Cardiac muscle cell (in vitro differentiated cells and primary cell): ENCODE measurements at regions not wholly inside any gene's neighbourhood (a gene's known extent, or its start where the extent isn't known, plus 50 kb on each side); places are given as distances from the start of the nearest gene placed in this dataset.

ENCODE experiments used
- DNase-seq, 2 donors: peaks; one replicate each; pipeline versions ENCODE4 v3.0.0 to v3.0.0-alpha.2; 2010 to 2017; ENCODE audit warnings: low read depth in 1 of 2, low spot score in 1 of 2
- H3K27ac ChIP-seq: fragments of 200-600 bp; sonication (generic); 2 replicates; pipeline ENCODE4 v1.5.1; 2016
- H3K27me3 ChIP-seq: fragments of 200-600 bp; sonication (generic); 2 replicates; pipeline ENCODE4 v1.6.0; 2016; ENCODE audit warnings: control low read depth
- H3K36me3 ChIP-seq: fragments of 200-600 bp; sonication (generic); 2 replicates; pipeline ENCODE4 v1.5.1; 2016; ENCODE audit warnings: control low read depth
- H3K4me1 ChIP-seq: fragments of 200-600 bp; sonication (generic); 2 replicates; pipeline ENCODE4 v1.8.1; 2017; ENCODE audit warnings: low read depth, mild to moderate bottlenecking, mixed run types
- H3K4me3 ChIP-seq: fragments of 200-600 bp; sonication (generic); 2 replicates; pipeline ENCODE4 v1.5.1; 2016; ENCODE audit warnings: mild to moderate bottlenecking
- H3K9me3 ChIP-seq: fragments of 200-600 bp; sonication (generic); 2 replicates; pipeline ENCODE4 v1.5.1; 2017; ENCODE audit warnings: low read depth, mild to moderate bottlenecking, control low read depth
- TF ChIP-seq, protein P1 (sequence below): IDR thresholded peaks from 2 replicates; pipeline ENCODE4 v1.5.1; 2012; ENCODE audit warnings: low read depth, mild to moderate bottlenecking, low read length

DNA sequence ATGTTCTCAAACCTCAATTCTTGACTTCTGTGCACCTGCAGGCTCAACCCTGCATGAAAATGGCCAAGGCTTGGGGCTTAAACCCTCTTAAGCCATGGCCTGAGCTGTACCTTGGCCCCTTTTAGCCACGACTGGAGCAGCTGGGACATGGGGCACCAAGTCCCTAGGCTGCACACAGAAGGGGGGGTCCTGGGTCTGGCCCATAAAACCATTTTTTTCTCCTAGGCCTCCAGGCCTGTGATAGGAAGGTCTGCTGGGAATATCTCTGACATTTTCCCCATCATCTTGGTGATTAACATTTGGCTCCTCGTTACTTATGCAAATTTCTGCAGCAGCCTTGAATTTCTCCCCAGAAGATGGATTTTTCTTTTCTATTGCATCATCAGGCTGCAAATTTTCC is 119.4 kb upstream of the VGLL2 start:
- Histone ChIP-seq H3K36me3 (no peaks in the 10 kb centered on the region), H3K4me3 (no peak overlapping the region), H3K27me3 (no peaks in the 10 kb centered on the region), H3K4me1 (no peaks in the 10 kb centered on the region), H3K9me3 (no peaks in the 10 kb centered on the region), H3K27ac (no peak overlapping the region)
- TF ChIP-seq, protein P1, sequence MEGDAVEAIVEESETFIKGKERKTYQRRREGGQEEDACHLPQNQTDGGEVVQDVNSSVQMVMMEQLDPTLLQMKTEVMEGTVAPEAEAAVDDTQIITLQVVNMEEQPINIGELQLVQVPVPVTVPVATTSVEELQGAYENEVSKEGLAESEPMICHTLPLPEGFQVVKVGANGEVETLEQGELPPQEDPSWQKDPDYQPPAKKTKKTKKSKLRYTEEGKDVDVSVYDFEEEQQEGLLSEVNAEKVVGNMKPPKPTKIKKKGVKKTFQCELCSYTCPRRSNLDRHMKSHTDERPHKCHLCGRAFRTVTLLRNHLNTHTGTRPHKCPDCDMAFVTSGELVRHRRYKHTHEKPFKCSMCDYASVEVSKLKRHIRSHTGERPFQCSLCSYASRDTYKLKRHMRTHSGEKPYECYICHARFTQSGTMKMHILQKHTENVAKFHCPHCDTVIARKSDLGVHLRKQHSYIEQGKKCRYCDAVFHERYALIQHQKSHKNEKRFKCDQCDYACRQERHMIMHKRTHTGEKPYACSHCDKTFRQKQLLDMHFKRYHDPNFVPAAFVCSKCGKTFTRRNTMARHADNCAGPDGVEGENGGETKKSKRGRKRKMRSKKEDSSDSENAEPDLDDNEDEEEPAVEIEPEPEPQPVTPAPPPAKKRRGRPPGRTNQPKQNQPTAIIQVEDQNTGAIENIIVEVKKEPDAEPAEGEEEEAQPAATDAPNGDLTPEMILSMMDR = no peak
- DNase-seq = no peak

DNA sequence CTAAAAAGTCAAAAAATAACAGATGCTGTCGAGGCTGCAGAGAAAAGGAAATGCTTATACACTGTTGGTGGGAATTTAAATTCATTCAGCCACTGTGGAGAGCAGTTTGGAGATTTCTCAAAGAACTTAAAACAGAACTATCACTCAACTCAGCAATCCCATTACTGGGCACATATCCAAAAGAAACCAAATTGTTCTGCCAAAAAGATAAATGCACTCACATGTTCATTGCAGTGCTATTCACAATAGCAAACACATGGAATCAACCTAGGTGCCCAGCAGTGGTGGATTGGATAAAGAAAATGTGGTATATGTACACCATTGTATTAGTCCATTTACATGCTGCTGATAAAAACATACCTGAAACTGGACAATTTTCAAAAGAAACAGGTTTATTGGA is 116.0 kb upstream of the VGLL2 start:
- no peaks in the 10 kb centered on the region for H3K9me3 ChIP-seq
- H3K27ac ChIP-seq = no peak overlapping the region
- H3K27me3 ChIP-seq = no peaks in the 10 kb centered on the region
- TF ChIP-seq, protein P1 = no peak
- H3K4me1 ChIP-seq = no peaks in the 10 kb centered on the region
- no peak overlapping the region for H3K4me3 ChIP-seq
- no peak for DNase-seq
- no peaks in the 10 kb centered on the region for H3K36me3 ChIP-seq

DNA sequence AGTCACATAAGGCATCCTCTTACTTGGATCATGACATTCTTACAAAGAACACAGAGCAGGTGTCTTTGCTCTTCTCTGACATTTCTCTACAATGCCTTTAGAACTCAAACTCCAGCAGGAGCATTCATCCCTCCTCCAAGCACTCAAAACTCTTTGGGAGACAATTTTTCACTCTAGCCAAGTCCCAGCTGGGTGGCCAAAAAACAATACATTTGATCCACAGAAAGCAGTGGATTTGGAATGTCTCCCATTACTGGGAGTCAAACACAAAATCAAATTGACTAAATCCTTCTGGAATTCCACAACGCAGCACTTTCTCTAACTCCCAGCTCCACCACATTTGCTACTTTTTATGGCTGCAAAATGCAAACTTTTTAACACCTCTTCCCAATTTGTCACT is 108.6 kb upstream of the VGLL2 start:
- Histone ChIP-seq H3K4me3 (no peak overlapping the region), H3K9me3 (no peaks in the 10 kb centered on the region), H3K27me3 (no peaks in the 10 kb centered on the region), H3K27ac (no peak overlapping the region), H3K36me3 (no peaks in the 10 kb centered on the region), H3K4me1 (no peaks in the 10 kb centered on the region)
- TF ChIP-seq, protein P1 = no peak
- no peak for DNase-seq

DNA sequence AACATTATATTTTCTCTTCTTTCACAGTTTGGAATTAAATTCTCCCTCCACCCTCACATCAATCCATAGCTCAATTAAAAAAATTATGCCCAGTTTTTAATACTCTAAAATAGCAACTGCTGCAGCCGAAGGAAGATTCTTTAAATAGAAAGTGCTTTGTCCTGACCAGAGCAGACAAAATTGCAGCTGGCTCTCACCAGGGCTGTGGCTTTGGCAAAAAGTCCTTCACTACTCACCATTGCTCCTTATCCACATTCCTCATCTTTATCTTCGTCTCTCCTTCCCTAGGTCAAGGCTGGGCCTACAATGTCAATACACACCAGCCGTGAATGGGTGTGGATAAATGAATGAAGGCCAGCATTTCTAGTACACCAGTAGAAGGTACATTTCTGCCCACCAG is 107.9 kb upstream of the VGLL2 start:
- H3K4me3 ChIP-seq = no peak overlapping the region
- no peaks in the 10 kb centered on the region for H3K9me3 ChIP-seq
- H3K36me3 ChIP-seq = no peaks in the 10 kb centered on the region
- no peaks in the 10 kb centered on the region for H3K4me1 ChIP-seq
- H3K27ac ChIP-seq = no peak overlapping the region
- TF ChIP-seq, protein P1 = no peak
- no peak for DNase-seq
- no peaks in the 10 kb centered on the region for H3K27me3 ChIP-seq

DNA sequence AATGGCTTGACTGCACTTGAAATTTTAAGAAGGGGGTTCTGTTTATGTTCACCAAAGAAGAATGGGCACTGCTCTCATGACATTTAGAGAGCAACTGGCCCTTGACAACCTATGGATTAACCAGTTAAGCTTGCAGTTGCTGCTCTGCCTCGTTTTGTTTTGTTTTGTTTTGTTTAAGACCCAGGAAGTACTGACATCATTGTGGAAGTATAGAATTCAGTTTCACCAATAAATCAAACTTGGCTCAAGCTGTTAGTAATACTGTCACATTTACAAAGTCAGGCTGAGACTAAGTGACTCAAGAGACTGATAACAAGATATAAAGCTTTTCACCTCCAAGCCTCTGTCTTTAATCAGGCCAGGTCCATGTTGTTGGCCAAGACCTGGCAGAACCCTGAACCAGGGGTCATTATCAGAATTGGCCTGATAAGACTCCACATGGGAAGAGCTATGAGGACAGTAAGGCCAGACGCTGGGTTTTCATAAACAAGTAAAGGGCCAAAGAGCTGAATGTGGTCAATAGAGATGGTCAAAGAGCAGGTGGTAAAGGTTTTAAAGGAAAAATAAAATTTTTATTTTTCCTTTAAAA is 99.4 kb upstream of the VGLL2 start:
- Histone ChIP-seq H3K4me3 (no peak overlapping the region), H3K36me3 (no peaks in the 10 kb centered on the region), H3K4me1 (no peaks in the 10 kb centered on the region), H3K27ac (no peak overlapping the region), H3K9me3 (no peaks in the 10 kb centered on the region), H3K27me3 (no peaks in the 10 kb centered on the region)
- TF ChIP-seq, protein P1 = no peak
- DNase-seq = no peak
